ENCODE measurements at regions not wholly inside any gene's neighbourhood (a gene's known extent, or its start where the extent isn't known, plus 50 kb on each side); places are given as distances from the start of the nearest gene placed in this dataset.

- no peaks in the 10 kb centered on the region for H3K36me3 ChIP-seq (replicated peaks; ENCODE audit: low read depth, low read length)
- no peak overlapping the region for H3K27ac ChIP-seq (ENCODE audit: low read length)
- TF ChIP-seq EZH2phosphoT487 (IDR thresholded peaks at IDR 0.05; ENCODE audit: low read depth) (no peak), CTCF (IDR thresholded peaks at IDR 0.05; ENCODE audit: low read depth, low read length) (no peak)
- no peak overlapping the region for H3K4me3 ChIP-seq (ENCODE audit: low read length)
- no peaks in the 10 kb centered on the region for H3K9me3 ChIP-seq (ENCODE audit: insufficient read depth, low read length)
- H4K20me1 ChIP-seq (ENCODE audit: insufficient read depth, low read length): no peaks in the 10 kb centered on the region
- H3K9ac ChIP-seq (ENCODE audit: low read length): no peak overlapping the region
- H3K4me2 ChIP-seq (ENCODE audit: low read length): no peak overlapping the region
- H2AFZ ChIP-seq (ENCODE audit: low read depth, low read length): no peak overlapping the region
- H3K4me1 ChIP-seq (ENCODE audit: low read length): no peaks in the 10 kb centered on the region
- peaks cover 3% of the 10 kb centered on the region; the same call in 1 of the 2 replicates for H3K27me3 ChIP-seq (ENCODE audit: low read depth, low read length)
- no peaks in the 10 kb centered on the region for H3K79me2 ChIP-seq (ENCODE audit: low read length)
These were observed 90.6 kb upstream of the TNR start for GRCh38 chr1:175833951-175834350.

- Histone ChIP-seq H3K79me2 (ENCODE audit: low read length) (no peaks in the 10 kb centered on the region), H3K9ac (ENCODE audit: low read length) (no peak overlapping the region), H3K9me3 (ENCODE audit: insufficient read depth, low read length) (no peaks in the 10 kb centered on the region), H3K4me1 (ENCODE audit: low read length) (no peaks in the 10 kb centered on the region), H3K27me3 (ENCODE audit: low read depth, low read length) (peaks cover 3% of the 10 kb centered on the region; the same call in 1 of the 2 replicates), H3K27ac (ENCODE audit: low read length) (no peak overlapping the region), H2AFZ (ENCODE audit: low read depth, low read length) (no peak overlapping the region), H3K36me3 (replicated peaks; ENCODE audit: low read depth, low read length) (no peaks in the 10 kb centered on the region), H3K4me2 (ENCODE audit: low read length) (no peak overlapping the region), H4K20me1 (ENCODE audit: insufficient read depth, low read length) (no peaks in the 10 kb centered on the region), H3K4me3 (ENCODE audit: low read length) (no peak overlapping the region)
- TF ChIP-seq CTCF (IDR thresholded peaks at IDR 0.05; ENCODE audit: low read depth, low read length) (no peak), EZH2phosphoT487 (IDR thresholded peaks at IDR 0.05; ENCODE audit: low read depth) (no peak)
These were observed 90.1 kb upstream of the TNR start for GRCh38 chr1:175833502-175833901.

- Histone ChIP-seq H3K9ac (ENCODE audit: low read length) (no peak overlapping the region), H3K27me3 (ENCODE audit: low read depth, low read length) (no peaks in the 10 kb centered on the region), H3K4me3 (ENCODE audit: low read length) (no peak overlapping the region), H3K9me3 (ENCODE audit: insufficient read depth, low read length) (no peaks in the 10 kb centered on the region), H2AFZ (ENCODE audit: low read depth, low read length) (no peak overlapping the region), H3K4me2 (ENCODE audit: low read length) (no peak overlapping the region), H3K79me2 (ENCODE audit: low read length) (no peaks in the 10 kb centered on the region), H4K20me1 (ENCODE audit: insufficient read depth, low read length) (no peaks in the 10 kb centered on the region), H3K36me3 (replicated peaks; ENCODE audit: low read depth, low read length) (no peaks in the 10 kb centered on the region), H3K4me1 (ENCODE audit: low read length) (peaks cover 8% of the 10 kb centered on the region), H3K27ac (ENCODE audit: low read length) (no peak overlapping the region)
- TF ChIP-seq CTCF (IDR thresholded peaks at IDR 0.05; ENCODE audit: low read depth, low read length): no peak
- no peak for TF ChIP-seq EZH2phosphoT487 (IDR thresholded peaks at IDR 0.05; ENCODE audit: low read depth)
These were observed 87.1 kb upstream of the TNR start for GRCh38 chr1:175830500-175830899.

- Histone ChIP-seq H2AFZ (ENCODE audit: low read depth, low read length) (no peak overlapping the region), H3K4me2 (ENCODE audit: low read length) (no peak overlapping the region), H3K9me3 (ENCODE audit: insufficient read depth, low read length) (no peaks in the 10 kb centered on the region), H3K4me1 (ENCODE audit: low read length) (peaks cover 8% of the 10 kb centered on the region), H4K20me1 (ENCODE audit: insufficient read depth, low read length) (no peaks in the 10 kb centered on the region), H3K9ac (ENCODE audit: low read length) (no peak overlapping the region), H3K4me3 (ENCODE audit: low read length) (no peak overlapping the region), H3K27me3 (ENCODE audit: low read depth, low read length) (no peaks in the 10 kb centered on the region), H3K79me2 (ENCODE audit: low read length) (no peaks in the 10 kb centered on the region), H3K36me3 (replicated peaks; ENCODE audit: low read depth, low read length) (no peaks in the 10 kb centered on the region), H3K27ac (ENCODE audit: low read length) (no peak overlapping the region)
- TF ChIP-seq EZH2phosphoT487 (IDR thresholded peaks at IDR 0.05; ENCODE audit: low read depth): no peak
- no peak for TF ChIP-seq CTCF (IDR thresholded peaks at IDR 0.05; ENCODE audit: low read depth, low read length)
These were observed 86.5 kb upstream of the TNR start for GRCh38 chr1:175829845-175830244.
